ENCODE measurements at regions not wholly inside any gene's neighbourhood (a gene's known extent, or its start where the extent isn't known, plus 50 kb on each side); places are given as distances from the start of the nearest gene placed in this dataset.

DNA sequence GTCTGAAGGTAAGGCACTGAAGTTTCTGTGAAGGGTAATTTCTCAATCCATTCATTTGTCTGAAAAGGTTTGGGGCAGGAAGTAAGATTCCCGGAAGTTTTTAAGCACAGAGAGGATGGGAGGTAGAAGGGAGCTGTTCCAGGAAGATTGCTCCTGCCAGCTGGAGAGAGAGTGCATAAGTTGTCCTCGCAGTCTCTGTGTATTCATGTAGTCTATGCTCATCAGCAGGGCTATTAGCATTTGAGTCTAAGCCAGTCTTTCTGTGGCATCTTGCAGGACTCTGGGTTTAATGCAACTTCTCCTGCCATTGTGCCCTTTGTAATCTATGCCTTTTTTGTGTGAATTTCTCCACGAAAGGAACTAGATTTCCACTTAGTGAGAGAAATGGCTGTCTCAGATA is 140.8 kb upstream of the FGGY start:
- no peak for DNase-seq

DNA sequence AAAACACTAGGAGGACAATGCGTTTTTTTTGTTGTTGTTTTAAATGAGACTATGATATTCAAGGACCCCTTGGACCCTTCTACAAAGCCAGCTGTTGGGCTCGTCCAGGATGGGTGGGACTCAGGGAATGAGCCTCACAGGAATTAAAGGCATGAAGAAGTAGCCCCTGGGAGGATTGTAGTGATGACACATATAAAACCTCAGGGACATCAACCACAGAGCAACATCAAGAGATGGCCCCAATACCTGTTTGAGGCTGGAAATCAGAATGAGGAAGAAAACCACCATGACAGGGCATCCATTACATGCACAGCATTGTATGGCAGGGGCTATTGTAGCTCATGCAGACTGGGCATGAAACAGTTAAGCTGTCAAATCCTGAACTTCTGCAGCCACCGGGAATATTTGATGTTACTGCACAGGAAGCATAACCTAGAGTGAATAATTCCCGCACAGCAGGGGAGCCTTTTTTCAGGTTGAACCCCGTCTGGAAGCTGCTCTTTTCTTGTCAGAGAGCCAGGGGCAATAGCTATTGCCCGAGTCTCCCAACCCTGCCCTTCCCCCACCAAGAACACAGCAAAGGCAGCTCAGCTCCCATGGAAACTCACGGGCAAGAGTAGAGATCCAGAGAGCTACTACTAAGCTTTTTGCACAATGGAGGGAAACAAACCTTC is 140.2 kb upstream of the FGGY start:
- no peak for DNase-seq

DNA sequence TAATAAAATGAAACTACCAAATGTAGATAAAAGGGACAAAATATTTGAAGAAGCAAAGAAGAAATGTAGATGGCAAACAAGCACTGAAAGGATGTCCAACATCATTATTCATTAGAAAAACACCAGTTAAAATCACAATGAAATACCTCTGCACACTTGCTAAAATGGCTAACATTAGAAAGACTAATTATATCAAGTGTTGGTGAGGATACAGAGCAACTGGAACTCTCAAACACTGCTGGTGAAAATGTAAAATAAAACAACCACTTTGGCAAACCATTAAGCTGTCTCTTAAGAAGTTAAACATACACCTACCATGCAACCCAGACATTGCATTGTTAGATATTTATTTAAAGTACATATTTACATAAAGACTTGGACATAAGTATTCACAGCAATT is 138.6 kb upstream of the FGGY start:
- DNase-seq, result no peak

DNA sequence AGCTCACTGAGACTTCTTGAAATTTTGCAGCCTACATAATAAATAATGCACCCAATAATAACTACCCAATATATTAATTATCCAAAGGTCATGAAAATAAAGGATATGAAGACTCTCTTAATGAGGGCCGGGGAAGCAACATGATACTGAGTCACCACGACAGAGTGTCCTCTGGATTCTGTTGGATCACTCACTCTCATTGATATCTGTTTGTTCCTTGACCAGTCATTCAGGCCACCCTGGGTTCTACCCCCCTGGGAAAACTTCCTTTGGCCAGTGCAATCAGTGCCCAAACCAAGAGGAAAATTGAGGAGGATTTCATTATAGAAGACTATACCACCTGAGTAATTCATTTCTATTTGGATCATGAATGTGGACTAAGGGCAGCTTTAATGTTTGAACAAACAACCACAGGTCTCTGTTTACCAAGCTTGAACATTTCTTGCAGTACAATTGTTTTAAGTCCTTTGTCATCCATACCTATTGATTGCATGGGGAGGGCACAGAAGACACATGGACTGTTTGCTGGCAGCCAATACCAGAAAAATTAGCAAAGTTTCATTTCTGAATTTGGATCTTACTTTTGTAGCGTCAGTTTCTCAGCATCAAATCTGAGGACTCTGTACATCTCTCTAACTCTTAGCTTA is 137.2 kb upstream of the FGGY start:
- no peak for DNase-seq

DNA sequence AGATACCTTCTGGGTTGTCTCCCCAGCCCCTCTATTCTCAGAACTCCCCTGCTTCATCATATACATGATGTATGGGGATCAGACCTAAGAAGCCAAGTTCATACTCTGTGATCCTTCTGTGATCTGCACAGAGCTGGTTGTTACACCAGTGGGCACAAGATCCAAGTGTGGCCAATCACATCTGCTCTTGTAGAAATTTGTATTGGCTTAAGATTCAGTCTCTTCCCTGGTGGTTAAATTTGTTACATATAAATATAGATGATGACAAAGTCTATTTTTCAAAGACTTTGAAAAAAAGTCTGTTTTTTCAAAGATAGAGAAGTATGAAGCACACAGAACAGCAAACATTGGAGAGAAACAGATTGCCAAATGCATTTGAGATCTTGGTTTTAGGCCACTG is 135.8 kb upstream of the FGGY start:
- DNase-seq, result no peak

DNA sequence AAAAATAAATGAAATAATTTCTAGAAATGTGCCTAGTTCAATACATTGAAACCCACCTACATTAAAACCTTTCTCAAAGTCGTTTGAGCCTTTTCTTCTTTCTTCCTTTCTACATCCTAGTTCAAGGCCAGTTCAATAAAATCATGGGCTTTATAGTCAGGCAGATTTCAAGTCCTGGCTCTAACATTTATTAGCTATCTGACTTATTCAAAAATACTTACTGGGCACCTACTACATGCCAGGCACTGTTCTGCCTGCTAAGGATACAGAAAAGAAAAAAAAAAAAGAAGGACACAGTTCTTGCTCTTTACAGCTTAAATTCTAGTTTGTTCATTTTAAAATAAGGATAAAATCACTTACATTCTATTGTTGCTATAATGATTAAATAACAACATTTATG is 134.2 kb upstream of the FGGY start:
- DNase-seq, result no peak

DNA sequence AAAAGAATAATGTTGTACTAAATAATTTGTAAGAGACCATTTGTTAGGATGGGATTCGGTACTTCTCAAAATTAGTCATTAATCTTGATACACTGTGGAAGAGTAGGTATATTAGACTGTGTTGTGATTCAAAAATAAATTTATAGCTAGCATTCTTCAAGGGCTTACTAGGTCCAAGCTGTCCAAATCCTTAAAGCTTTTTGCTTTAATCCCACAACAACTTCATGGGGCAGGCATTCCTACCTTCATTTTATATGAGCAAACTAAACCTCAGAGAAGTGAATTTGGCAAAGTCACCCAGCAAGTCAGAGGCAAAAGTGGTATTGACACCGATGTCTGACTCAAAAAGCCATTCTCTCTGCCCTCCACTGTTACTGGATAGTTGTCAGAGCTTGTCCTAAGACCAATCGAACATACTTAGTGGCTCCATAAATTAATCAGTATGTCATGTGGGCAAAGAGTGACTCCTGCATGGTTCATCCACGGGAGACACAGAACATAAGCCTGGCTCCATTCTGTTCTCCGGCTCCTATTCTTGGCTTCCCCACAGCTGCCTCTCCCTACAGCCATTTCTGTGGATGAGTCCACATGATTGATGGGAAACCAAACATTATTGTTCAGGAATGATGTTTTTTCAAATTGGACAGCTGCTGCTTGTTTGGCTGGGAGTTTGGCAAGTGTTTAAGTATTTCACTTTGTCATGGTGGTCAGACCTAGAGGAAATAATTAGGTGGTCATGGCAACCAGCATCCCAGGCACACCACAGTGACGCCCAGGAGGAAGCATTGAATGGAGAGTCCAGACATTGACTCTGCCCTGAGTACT is 133.4 kb upstream of the FGGY start:
- no peak for DNase-seq

DNA sequence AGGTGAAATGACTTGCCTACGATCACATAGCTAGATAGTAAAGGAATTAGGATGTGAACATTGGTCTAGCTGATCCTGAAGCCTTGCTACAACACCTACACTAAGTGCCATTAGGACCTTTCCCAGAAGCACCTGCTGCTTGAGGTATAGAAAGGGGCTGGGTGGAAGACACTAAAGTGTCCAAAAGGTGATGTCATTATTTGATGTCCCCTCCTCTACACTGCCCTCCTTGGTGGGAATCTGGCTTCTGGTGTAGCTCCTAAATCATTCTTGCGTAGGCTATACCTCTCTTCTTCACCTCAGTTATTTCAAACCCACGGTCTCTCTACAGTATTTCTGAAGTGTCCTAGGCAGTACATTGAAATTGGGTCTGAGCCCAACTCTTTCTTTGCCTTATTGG is 132.5 kb upstream of the FGGY start:
- DNase-seq, result no peak

DNA sequence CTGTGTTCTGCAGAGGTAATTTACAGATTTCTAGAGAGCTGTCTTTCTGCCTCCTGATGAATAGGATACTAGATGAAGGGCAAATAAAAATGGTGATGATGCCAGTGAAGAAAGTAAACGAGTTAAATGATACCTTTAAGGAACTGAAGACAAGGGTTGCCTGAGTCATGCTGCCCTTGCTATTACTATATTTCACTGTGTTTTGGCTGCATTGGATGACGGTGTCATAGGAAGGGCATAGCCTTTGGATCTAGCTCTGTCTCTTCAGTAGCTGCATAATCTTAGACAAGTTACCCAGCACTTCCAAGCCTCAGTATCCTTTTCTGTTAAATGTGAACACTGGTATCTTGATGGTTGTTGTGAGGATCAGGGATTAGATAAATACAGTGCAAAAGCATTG is 131.5 kb upstream of the FGGY start:
- no peak for DNase-seq

DNA sequence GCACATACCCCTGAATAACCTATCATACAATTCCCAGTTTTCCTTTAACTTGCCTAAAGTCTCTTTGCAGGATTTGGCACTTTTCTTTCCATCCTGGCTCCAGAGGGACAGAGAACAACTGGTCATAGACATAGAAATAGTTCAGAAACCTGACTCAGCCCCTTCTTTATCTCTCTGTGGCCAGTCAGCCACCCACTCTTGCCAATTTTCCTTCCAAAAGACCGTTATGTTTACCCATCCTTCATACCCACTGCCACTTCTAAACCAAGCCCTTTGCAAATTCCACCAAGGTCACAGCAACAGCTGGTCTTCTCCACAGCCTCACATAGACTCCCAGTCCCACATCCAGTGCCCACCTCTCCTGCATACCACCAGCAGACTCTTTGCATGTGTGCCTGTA is 127.2 kb upstream of the FGGY start:
- DNase-seq, result no peak

DNA sequence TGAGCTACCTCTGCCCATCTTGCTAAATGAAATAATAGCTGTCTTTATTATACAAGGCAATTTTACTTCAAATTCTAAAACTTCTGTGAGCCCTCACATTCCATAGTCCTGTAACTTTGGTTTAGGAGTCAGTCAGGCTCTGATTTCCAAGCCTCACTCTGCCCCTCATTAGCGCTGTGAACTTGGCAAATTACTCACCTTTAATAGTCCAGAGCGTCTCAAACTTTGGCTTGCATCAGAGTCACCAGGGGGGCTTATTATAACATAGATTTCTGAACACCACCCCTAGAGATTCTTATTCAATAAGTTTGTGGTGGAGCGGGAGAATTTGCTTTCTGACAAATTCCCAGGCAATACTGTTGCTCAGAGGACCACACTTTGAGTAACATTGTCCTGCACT is 126.2 kb upstream of the FGGY start:
- DNase-seq, result no peak

DNA sequence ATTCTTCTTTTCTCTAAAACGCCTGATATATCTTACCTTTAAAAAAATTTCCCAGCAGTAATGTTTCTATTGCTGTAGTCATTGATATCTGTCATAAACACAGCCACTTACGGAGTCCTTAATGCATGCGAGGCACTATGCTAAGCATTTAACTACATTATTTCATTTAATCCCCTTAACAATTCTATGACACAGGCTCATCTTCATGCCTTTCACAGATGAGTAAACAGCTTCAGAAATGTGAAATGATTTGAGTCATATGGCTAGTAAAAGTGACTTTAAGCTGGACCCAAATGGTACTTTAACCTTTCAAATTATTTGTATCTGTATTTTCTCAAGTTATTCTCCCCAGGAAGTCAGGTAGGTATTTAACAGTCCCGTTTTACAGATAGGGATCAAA is 125.1 kb upstream of the FGGY start:
- no peak for DNase-seq

DNA sequence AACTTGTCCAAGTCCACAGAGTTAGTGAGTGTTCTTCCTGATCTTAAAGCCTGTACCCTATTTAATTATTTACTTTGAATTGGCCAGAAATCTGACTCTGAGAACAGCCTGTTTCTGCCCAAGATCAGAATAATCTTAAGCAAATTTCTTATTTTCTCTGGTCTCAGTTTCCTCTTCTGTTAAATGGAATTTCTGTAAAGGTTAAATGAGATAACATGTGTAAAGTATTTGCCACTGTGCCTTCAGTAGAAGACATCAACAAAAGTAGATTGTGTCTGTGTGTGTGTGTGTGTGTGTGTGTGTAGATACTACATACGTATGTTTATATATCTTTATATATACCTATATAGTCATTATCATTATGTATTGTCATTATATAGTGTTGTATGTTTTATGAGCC is 124.2 kb upstream of the FGGY start:
- no peak for DNase-seq

DNA sequence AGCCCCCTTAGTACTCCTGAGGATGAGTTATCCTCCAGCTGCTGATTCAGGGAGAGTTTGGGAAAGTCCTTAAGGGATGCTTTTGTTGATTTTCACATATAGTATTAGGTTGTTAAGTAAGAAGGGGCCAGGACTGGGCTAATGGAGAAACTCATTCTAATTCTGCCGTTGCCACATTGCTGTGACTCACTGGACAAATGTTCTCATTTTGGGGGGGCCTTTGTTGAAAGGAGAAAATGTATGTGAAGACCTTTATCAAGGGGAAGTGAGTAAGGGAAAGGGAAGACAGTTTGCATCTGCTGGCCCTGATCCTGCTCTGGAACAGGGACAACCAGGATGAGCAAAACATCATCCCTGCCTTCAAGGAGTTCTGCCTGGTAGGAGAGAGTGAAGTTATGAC is 123.2 kb upstream of the FGGY start:
- DNase-seq, result no peak

DNA sequence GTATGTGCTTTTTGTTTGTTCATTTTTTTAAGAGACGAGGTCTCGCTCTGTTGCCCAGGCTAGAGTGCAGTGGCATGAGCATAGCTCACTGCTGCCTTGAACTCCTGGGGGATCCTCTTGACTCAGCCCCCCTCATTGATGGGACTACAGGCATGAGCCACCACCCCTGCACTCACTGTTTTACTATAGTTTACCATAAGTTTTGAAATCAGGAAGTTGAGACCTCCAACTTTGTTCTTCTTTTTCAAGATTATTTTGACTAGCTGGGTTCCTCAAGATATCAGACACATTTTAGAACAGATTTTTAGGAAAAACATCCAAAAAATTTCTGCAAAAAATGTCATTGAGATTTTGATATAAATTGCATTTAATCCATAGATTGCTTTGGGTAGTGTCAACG is 120.4 kb upstream of the FGGY start:
- no peak for DNase-seq

DNA sequence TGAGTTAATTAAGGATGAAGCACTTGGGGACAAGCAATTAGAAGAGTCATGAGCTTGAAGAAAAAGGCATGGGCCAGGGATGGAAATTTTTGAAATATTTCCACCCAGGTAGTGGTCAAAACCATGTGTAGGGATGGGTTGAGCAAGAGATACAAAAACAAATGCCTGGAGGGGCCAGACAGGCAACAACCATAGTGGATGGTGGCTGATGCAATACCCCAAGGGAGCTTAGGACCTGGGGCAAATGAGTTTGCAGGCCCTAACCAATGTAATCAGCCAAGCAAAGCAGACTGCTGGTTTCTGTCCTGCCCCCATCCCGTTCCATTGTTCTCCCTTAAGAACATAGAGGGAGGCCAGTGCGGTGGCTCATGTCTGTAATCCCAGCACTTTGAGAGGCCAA is 119.1 kb upstream of the FGGY start:
- no peak for DNase-seq

DNA sequence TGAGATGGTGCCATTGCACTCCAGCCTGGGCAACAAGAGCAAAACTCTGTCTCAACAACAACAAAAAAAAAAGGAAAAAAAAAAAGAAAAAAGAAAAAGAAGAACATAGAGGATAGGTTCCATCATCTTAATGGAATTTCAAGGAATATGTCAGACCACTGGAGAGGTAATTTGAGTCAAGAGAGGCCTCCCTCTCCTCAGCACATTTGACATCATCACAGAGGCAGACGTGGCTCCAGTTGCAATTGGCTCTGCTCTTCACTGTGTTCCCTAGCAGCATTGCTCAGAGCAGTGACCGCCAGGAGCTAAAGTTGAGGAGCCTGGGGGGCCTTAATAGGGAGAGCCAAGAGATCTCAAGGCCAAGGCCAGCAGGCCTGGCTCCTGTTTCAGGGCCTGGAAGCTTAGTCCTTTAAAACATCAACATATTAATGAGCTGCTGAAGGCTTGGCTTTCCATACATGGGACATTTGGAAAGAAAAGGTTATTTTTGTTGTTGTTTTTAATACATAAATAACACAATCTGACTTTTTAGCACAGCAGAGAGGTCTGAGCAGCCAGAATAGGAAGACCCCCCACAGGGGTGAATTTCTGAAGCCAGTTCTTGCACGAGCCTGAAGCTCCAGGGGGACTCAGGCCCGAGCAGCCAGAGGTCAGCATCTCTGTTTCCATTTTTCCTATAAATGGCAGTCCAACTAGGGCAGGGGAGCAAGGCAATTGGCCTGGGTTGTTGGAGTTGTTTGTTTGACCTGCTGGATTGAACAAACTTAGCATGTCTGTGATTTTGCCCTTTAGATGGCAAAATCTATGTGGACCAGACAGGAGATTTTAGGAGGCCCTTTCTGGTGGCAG is 118.3 kb upstream of the FGGY start:
- DNase-seq, result no peak

DNA sequence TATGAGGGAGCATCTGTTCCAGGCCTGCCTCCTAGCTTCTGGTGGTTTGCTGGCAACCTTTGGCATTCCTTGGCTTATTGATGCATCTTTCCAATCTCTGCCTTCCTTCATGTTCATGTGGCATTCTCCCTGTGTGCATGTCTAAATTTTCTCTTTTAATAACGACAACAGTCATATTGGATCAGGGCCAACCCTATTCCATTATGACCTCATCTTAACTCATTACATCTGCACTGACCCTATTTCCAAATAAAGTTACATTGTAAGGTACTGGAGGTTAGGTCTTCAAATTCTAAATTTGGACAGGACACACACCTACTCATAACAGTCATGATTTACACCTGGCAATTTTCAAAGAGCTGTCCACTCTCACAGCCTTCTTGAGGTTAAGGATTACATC is 117.2 kb upstream of the FGGY start:
- DNase-seq, result no peak

DNA sequence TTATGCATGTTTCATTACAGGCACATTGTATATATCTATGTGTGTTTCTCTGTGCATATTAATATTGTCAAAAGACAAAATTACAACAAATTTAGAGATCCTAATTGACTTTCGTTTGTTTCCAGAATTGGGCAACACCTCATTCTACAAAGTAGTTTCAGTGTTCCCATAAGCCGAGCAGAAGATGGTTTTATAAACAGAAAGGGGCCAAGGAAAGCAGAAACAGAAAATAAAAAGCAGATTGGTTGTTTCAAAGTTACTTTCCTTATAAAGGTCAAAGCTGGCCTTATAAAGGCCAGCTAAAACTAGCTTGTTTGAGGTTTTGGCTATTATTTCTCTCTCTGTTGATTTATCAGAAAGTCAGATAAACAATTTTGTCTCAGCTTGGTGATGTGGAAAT is 116.2 kb upstream of the FGGY start:
- no peak for DNase-seq

DNA sequence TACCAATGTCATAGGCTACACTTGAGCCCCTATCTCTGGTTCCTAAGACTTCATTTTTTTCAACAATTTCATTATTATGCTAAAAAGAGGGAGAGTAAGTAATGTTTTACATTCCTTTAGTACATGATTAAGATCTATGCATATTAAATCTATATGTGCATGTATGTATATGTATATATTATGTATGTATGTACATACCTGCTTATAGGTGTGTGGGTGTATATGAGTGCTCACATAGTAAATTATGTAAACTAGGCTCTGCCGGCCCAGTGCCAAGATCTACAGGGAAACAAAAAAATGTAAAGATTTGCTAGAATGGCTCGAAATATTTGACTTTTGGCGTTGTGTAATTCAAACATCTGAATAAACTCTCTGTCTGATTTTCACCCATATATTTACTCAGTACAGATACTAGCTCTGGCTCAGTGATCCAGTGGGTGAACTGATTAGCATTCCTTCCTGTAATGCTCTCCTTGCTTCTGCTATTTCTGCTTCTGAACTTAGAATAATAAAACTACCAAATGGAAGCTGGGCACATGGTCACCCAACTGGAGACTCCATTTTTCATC is 113.1 kb upstream of the FGGY start:
- no peak for DNase-seq

DNA sequence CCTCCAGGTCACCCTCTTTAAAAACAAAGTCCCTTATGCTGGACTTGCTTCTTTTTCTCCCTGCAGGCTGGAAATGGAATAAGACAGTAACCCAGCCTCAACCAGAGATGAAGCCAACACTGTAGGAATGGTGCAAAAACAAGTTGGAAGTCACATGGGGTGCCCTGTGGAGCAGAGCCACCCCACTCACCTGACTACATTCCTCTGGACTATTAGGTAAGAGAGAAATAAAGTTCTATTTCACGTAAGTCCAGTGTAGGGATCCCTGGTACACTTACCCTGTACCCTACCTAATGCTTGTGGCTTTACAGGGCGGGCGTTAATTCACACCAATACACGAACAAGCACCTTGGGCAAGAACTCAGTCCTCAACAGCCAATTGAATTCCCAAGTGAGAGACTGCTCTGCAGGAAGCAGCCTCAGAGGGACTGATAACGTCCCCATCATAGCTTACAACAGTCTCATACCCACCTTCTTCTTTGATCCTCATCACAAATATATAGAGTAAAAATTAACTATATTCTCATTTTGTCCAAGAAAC is 112.5 kb upstream of the FGGY start:
- no peak for DNase-seq

DNA sequence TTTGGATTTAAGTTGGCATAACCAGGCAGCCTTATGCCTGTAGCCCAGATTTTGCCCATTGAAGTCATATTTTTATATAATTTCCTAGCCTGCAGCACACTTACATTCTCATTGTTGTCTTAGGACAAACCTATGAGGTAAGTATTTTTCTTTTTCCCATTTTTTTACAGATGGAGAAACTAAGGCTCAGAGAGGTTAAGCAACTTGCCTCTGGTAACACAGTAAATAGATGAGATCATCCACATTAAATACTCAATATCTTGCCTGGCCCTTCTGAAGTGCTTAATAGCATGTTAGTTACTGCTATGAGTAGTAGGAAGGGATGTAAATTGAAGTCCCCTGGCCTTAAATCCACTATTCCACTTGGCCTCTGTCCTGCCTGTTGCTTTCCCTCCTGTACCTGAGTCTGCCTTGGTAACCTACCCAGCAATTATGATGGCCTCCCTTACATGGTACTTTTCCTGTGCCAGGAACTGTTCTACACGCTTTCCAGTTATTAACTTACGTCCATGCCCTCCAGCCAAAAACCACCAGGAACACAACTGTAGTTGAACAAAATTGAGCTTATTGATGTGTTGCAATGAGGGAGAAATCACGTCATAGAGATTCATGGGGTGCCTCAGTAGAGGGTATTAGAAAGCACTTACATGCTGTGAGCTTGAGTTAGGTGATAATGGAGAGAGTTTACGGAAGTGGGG is 111.6 kb upstream of the FGGY start:
- DNase-seq, result no peak

All from activated naive CD4-positive, alpha-beta T cell treated with anti-CD3 and anti-CD28 coated beads, Interleukin-2, amount 50 U/mL, for 16 hours (primary cell).